DMS153 (cell line): ENCODE measurements at regions not wholly inside any gene's neighbourhood (a gene's known extent, or its start where the extent isn't known, plus 50 kb on each side); places are given as distances from the start of the nearest gene placed in this dataset.
A peak's percentile ranks its signal among the peaks of the same experiment; 100 is the strongest.

Experiments used
- DNase-seq: peaks from one replicate; lab custom pipeline; 2025; lab: John Stamatoyannopoulos, UW

DNA sequence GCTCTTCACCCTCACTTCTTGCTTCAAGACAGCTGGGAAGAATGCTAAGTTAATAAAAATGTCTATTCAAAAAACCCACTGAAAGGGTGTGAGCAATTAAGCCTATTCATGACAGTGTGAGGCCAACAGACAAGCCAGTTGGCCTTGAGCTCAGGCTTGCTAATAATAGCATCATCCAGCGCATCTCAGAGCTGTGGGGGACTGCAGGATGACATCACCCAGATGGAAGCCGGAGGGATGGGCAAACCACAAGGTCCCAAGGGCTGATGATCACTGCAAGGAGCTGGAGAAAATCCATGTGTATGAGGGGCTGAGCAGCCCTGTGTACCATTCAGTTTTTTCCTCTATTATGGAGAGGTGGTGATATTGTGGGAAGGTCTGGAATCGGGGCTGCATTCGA, 770.4 kb downstream of the TNS3 start:
- DNase-seq: no peak

DNA sequence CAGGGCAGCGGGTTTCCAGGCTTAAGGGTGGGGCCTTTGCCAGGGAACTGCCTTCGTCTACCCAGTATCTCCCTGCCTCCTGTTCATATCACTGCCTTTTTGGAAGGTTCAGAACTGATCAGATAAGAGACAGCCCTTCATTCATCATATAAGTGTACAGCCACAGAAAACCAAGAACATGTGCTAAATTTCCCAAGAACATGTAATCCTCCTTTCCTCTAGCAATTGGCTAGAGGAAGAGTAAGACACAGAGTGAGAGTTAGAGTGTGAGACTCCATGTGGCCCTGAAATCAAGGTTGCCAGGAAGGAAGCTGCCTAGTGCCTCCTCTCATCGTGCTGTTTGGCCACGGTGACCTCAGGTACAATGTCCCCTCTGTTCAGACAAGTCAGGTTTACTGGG, 770.9 kb downstream of the TNS3 start:
- DNase-seq: no peak

DNA sequence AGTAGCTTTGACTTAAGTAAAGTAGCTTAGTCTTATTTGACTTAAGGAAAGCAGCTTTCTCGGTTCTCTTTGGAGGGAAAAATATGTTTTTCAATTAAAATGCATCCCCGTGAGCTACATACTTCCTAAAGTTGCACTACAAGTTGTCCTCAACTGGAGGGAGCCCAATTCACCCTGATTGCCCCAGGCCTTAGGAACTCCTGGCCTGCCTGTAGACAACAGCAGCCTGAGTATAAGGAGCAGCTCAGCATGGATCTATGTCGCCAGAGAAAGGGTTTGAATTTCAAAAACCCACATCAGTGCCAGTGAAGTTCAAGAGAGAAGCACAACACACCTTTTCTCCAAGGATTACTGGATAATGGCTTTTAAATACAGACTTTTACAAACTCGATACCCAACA, 772.0 kb downstream of the TNS3 start:
- DNase-seq: no peak

DNA sequence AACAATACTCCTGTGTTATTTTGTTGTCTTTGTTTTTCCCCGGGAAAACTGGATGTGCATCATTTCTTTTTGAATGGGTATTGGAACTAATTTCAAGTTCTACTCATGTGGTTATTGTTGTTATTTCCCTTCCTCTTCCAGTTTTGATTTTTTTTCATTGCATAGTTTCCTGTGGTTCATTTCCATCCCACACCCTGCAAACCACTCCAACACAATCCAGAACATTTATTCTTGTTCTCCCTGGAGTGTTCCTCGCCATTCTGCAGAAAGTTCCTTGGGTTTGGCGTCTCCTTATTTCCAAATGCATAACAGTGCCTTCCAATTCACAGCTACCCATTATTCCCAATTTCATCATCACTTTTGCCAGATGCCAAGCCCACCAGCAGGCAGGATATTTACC, 775.1 kb downstream of the TNS3 start:
- no peak for DNase-seq

DNA sequence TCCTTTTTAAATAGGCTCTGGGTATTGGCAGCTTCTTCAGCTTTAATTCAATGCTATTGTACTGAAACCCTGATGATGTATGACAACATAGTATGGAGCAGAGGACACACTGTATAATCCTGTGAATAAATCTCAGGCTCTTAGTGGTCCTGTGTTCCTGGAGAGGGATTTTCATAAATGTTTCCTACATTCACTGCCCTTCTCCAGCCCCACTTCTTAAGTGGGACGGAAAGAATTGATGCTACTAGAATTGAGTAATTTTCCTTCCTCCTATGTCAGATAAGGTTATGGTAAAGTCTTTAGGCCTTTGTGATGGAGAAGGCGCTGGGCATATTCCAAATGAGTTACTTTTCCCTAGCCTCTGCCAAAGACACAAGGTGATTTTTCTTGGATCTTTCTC, 779.4 kb downstream of the TNS3 start:
- no peak for DNase-seq

DNA sequence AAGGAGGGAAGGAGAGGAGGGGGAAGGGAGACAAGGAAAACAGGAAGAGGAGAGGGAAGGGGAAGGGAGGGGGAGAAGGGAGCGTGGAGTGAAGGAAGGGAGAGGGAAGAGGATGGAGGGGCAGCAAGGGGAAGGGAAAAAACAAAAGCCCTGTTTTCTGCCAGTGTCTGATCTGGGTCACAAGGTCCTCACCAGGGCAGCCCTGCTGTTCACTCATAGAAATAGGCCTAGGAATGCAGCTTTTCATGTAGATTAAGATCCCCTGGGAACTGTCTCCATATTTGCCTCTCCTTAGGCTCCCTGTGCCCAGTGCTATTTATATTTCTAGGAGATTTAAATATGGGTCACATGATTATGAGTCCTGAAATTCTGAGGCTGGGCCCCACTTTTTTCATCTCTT, 790.7 kb downstream of the TNS3 start:
- no peak for DNase-seq

DNA sequence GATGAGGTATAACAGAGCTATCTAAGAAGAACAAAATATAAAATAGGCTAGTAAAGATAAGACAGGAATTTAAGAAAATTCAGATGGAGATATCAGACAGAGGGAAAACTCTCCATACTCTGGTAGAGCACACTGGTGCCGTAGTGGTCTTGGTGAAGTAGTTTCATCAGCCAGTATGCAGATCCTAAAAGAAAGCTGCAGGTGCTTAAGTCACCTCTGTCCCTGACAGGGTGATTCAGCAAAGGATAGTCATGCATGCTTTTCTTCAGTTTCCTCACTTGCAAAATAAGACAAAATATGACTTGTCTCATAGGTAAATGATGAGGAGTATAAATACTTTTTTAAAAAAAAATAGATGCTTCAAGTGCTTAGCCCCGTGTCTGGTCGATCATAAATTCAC, 794.9 kb downstream of the TNS3 start:
- DNase-seq: no peak

DNA sequence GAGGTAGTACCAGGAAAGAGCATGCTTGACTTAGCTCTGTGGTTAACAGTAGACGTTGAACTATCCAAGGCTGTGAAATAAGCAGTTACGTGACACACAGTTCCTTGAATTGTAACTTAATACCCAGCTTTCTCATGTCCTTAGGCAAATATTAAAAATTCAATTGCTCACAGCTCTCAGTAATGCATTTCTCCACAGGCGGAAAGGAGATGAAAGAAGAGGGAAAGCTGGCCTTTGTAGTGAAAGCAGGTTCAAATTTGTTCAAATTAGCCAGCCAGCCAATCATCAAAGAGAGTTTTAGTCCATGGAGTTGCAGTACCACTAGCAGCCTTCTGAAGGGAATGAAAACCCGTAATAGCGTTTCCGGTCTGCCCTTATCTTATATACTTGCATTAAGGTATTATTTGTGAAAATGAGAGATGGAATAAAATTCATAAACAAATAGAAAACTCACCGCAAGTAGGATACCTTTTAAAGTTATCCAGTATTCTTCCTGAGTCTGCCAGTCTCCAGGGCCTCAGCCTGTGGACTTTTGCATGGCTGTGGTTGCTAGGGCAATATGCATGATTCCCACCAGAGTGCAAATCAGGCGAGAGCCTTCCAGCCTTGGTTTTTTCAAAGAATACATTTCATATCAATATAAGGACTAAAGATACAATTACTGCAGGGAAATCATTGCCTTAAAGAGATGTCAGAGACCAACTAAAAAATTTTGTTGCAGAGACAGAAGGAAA, 795.5 kb downstream of the TNS3 start:
- no peak for DNase-seq

DNA sequence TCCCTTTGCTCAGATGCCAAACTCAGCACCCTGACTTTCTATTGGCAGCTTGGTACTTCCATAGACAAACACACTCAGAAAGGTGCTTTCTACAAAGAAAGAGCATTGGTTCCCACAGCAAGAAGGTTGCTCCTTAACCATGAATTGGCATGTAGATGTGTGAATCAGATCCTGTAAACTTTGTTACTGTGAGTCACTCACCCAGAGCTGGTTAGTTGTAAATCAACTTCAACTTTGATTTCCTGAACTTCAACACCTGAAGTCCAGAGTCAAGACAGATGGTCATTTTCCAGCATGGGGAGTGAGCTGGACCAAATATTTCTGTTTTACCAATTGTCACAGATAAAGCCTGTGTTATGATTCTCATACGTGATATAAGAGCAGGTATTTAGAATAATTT, 797.2 kb downstream of the TNS3 start:
- no peak for DNase-seq

DNA sequence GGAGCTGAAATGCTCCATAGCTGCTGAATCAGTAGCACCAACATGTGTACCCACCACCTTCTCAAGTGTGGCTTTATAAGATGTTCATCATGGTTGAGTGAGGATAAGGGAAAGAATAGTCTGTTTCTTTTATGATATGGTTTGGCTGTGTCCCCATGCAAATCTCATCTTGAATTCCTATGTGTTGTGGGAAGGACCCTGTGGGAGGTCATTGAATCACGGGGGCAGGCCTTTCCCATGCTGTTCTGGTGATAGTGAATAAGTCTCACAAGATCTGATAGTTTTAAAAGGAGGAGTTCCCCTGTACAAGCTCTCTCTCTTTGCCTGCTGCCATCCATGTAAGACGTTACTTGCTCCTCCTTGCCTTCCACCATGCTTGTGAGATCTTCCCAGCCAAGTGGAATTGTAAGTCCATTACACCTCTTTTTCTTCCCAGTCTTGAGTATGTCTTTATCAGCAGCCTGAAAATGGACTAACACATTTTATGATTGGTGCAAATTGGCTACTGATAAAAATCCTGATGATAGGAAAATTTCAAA, 799.9 kb downstream of the TNS3 start:
- no peak for DNase-seq

DNA sequence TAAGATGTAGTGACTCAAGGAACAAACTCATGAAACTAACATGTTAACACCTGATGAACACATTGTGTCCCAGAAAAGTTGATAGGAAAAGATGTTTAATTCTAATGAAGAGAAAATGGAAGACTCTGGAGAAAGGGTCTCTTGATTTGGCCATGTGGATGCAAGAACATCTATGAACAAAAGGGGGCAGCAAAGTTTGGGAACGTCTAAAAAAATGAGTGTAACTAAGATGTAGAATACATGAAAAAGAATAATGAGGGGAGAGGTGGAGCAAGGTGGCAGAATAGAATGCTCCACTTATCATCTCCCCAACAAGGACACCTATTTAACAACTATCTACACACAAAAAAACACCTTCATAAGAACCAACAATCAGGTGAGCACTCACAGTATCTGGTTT, 805.1 kb downstream of the TNS3 start:
- no peak for DNase-seq

DNA sequence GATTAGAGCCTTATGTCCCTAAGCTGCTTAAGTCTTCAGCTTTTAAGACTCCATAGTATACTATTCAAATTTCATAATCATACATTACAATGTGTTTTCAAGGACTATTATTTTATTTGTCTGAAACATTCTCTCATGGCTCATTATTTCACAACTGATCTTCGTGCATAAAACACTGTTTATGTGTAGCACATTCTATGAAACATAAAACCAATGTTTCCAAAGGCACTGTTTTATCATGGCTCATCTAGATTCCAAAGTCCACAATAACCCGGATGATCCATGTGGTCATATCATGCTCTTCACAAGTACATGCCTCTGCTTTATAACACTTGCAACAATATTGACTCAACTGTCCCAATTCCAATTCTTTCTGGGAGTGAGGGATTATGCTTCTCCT, 806.1 kb downstream of the TNS3 start:
- no peak for DNase-seq

DNA sequence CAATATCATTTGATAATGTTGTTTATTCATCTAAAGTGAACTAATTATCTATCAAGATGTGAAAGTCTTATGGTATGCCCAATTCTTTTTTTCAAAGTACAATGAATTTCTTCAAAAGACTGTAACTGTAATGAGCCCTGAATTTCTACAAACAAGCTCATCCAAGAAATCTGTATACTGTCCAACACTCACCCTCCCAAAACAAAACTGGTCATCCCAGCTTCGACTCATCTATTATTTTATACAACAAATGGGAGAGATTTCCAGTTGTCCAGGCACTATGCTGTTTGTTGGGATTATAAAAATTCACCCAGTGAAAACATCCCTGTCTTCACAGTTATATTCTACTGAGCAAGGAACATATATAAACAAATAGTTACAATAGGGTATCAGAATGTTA, 806.9 kb downstream of the TNS3 start:
- no peak for DNase-seq

DNA sequence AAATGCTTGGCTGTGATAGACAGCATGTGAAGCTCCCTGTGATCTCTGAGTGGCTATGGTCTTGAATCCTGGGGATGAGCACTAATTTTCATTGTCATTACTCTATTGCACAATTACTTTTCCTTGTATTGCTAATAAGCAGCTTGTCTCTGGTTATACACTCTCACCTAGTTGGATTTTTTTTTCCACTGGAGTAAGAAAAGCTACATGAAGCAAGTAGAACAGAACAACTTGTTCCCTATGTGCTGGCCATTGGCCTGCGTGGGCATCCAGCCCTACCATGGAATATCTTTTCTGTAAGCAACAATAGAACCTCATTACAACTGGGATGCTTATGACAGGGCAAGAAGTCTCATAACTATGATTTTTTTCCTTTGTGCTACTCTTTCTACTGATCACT, 807.4 kb downstream of the TNS3 start:
- DNase-seq: no peak

DNA sequence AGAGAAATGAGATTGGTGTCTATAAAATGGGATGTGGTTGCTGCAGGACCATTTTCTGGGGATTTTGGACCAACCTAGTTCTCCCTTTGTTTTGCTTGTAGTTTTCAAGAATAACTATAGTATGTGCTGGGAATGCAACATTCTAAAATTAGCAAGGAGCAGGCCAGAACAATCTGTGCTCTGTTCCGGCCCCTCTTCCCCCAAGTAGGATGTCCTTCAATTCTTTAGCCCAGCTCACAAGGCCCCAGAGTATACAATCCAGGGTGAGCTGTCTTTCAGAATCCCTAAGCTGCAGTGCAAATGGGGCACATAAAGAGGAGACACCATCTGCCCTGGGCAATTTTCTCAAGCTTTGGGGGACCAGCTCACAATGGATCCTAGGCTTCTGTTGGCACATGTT, 809.1 kb downstream of the TNS3 start:
- DNase-seq: no peak

DNA sequence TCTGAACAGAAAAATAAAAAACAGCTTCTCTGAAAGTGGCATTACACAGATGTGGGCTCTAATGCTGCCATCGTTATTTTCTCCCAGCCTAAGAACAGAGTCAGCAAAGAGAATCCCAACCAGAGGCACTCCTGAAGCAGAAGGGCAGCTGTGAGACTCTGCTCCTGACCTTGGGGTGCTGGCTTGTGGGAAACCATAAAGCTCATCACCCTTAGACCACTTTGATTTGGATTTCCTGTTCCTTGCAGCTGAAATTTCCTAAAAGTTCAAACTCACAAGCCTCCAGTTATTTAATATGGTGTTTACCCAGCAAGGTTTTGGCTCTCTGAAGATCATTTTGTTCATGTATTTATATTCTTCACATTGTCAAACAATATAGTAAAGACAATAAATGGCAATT, 814.8 kb downstream of the TNS3 start:
- no peak for DNase-seq

DNA sequence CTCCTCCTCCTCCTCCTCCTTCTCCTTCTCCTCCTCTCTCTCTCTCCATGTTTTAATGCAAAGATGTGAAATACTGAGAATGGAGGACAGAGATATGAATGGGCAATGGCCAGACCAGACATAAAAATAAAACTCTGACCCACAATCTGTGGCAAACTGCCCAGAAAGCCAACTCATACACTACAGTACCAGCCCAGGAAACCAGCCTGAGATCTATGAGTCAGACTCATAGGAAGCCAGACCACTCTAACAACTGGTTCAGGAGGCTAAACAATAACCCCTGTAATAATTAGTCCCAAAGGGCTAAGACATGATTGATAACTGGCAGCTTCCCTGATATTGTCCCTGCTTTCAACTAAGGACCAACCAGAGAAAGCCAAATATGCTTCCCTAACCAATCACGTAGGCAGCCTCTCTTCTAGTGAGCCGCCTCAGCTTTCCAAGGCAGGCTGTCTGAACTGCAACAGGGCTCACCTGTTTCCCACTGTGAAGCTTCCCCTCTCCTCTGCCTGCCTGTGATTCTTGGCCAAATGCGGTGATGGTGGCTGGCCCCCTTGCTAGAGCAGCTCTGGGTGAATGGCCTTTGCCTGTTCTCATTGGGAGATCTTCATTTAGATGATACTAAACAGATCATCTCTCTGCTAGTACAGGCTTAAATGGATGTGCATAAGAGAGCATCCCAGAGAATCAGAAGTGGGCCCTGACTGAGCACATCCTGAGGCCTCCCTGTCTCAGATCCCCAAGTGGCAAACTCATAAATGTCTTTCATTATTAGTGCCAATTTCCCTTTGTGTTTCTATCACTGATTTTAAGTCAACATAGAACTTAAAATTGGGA, 817.6 kb downstream of the TNS3 start:
- DNase-seq: peak; percentile 77

DNA sequence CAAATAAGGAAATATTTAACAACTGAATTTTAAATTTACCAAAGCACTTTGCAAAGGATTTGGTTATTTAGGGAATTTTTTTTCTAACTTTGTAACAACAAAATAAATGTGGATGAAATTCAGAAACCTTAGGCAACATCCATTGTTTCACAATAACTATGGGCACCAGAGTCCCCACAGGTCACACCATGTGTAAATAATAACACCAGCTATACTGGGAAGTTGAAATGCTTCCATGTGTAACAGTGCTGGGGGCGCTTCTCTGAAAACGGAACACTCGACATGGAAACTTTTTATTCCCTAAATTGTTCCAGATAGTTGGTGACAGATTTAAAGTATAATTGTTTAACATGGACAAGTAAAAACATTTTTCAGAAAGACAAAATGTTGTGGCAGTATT, 818.6 kb downstream of the TNS3 start:
- DNase-seq: no peak

DNA sequence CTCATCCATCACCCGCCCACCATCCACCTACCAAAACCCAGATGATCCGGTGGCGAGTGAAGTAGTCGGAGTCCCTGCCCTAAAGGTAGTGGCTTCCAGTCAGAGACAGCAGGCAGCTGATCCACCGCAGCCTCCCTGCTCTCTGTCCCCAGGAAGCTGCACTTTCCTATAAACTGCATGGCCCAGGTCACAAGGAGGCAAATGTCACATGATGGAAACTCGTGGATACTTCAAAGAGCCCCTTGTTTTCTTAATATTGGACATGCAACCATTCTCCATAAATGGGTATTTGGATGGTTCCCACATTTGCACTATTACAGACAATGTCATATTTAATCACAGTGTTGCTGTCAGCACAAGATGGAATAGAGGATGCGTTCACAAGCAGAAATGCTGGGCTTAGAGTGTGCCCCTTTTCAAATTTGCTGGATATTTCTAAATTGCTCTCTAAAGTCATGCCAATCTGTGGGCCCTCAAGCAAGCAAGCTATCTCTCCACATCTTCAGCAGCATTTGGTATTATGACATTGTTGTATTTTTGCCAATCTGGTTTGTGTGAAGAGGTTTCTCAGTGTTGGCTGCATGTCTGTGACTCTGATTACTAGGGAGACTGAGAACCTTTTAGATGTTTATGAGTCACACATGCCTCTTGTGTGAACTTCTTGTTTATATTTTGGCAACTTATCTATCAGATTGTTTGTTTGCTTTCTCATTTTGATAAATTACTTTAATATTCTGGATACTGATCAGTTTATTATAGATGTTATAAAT, 822.0 kb downstream of the TNS3 start:
- no peak for DNase-seq

DNA sequence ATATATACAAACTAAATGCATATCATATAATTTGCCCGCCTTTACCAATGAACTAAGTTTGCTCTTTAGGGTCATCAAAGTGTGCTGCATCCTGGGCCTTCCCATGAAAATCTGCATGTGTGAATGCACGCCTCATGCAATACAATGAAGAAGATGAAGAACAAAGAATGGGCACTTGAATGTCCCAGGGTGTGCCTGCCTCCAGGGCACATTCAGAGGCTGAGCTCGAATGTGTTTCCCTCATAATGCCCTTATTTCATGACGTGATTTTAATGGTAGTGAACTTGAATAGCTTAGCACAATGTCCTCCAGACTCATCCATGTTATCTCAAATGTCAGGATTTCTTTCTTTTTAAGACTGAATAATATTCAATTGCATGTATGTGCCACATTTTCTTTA, 824.9 kb downstream of the TNS3 start:
- DNase-seq: no peak

DNA sequence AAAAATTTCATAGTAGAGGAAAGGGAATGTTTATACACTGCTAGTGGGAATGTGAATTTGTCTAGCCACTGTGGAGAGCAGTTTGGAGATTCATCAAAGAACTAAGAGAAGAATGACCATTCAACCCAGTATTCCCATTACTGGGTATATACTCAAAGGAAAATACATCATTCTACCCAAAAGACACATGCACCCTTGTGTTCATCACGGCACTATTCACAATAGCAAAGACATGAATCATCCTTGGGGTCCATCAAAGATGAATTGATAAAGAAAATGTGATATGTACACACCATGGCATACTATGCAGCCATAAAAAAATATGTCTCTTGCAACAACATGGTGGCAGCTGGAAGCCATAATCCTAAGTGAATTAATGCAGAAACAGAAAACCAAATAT, 825.7 kb downstream of the TNS3 start:
- no peak for DNase-seq

DNA sequence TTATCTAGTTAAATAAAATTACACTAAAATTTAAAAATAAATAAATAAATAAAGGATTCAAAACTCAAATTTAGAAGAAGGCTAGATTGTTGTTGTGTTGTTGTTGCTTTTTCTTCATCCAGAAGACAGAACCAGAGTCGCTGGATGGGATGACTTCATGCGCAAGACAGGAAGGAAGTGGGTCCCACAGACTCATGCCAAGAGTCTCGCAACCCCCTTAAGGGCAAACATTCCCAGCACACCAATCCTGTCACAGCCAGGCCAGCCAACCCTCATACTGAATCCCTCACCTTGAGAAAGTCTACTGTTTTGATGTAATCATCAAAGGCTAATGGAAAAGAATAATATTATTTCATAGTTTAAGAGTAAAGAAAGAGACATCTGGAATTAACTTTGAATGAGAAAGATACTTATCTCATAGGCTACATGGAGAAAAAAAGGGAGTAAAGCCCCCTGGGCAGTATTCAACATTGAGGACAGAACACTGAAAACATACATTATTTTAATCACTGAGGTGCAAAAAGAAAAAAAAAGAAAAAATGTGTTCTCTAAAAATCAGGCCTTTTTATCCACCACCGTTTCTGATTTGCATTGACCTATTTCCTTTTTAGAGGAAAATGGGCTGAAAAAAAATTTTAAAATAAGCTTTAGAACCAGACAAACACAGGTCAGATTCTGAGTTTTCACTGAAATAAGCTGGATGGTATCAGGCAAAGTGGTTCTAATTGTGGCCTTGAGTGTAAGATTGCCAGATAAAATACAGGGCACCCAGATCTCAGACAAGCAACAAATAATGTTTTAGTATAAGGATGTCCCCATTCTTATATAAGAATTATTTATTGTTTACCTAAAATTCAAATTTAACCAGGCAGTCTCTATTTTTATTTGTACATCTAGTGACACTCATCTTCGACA, 826.5 kb downstream of the TNS3 start:
- no peak for DNase-seq
